Small intestine (tissue), 7 donors: ENCODE measurements at regions not wholly inside any gene's neighbourhood (a gene's known extent, or its start where the extent isn't known, plus 50 kb on each side); places are given as distances from the start of the nearest gene placed in this dataset.

Experiments used
- DNase-seq, 2 donors: peaks; one replicate each; pipeline versions ENCODE4 v3.0.0 to v3.0.0-alpha.2; 2013
- FAIRE-seq: peaks from 2 replicates; lab custom pipeline; 2012; peaks lifted over from hg19 to GRCh38; lab: Jason Lieb, UNC
- H3K27ac ChIP-seq, 3 donors: one replicate each; pipeline ENCODE4 v1.5.1; 2013; ENCODE audit warnings: low read length in 2 of 3, mild to moderate bottlenecking in 2 of 3, control low read depth in 1 of 3, inconsistent platforms in 1 of 3, low read depth in 1 of 3, moderate library complexity in 1 of 3
- H3K27me3 ChIP-seq, 3 donors: one replicate each; pipeline ENCODE4 v1.6.1; 2013; ENCODE audit warnings: low read length in 3 of 3, inconsistent platforms in 1 of 3; ENCODE audit not compliant: control insufficient read depth in 3 of 3, insufficient read depth in 3 of 3
- H3K36me3 ChIP-seq, 3 donors: one replicate each; pipeline ENCODE4 v1.6.1; 2013; ENCODE audit warnings: low read length in 3 of 3, inconsistent platforms in 1 of 3, low read depth in 1 of 3, mild to moderate bottlenecking in 1 of 3, moderate library complexity in 1 of 3; ENCODE audit not compliant: control insufficient read depth in 3 of 3, insufficient read depth in 2 of 3
- H3K4me1 ChIP-seq, 3 donors: one replicate each; pipeline ENCODE4 v1.6.1; 2013; ENCODE audit warnings: low read length in 2 of 3, inconsistent platforms in 1 of 3, low read depth in 1 of 3, mild to moderate bottlenecking in 1 of 3, moderate library complexity in 1 of 3; ENCODE audit not compliant: control insufficient read depth in 3 of 3, insufficient read depth in 2 of 3
- H3K4me3 ChIP-seq, 3 donors: one replicate each; pipeline ENCODE4 v1.5.1; 2013; ENCODE audit warnings: low read length in 3 of 3, control low read depth in 1 of 3, inconsistent platforms in 1 of 3, low read depth in 1 of 3, mild to moderate bottlenecking in 1 of 3, moderate library complexity in 1 of 3
- H3K9me3 ChIP-seq, 2 donors: one replicate each; pipeline ENCODE4 v1.6.1; 2013; ENCODE audit warnings: low read depth in 1 of 2, low read length in 1 of 2; ENCODE audit not compliant: control insufficient read depth in 2 of 2, insufficient read depth in 1 of 2
- WGBS, 3 donors: extraction: QIAGEN DNeasy Blood & Tissue Kit; methylation state at CpG; one replicate each; pipeline ENCODE4 v1.1.7; 2013; 5-methylcytosine and 5-hydroxymethylcytosine counted together
- donor health status: healthy with polysubstance abuse.
- donor health status: control.
- donor health status: control.
- donor health status: Bipolar disorder and iron deficiency.
- donor health status: healthy.

DNA sequence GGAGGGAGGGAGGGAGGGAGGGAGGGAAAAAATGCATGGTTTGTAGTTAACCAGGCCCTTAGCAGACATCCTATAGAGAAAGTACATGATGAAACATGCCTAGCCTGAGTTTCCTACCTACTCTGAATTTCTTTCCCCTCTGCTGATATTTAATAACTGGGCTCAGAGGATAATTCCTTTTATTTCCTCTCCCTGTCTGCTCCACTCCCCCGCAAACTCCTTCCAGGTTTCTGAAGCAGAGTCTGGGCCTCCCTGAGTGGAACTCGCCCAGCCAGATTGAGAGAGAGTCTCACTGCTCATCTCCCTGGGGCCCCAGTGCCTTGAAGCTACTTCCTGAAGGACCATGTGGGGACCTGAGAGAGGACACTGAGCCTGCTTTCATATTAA, 111.9 kb upstream of the SLC44A3 start:
- FAIRE-seq (no peak), DNase-seq (no peak)
- Histone ChIP-seq H3K4me3 (no peak overlapping the region), H3K4me1 (peaks cover 0 to 18% (median 0%) of the 10 kb centered on the region in 3 donors), H3K9me3 (no peaks in the 10 kb centered on the region), H3K27ac (peak overlapping the region in 1 of 3 donors; percentile 2), H3K36me3 (peaks cover 0 to 21% (median 0%) of the 10 kb centered on the region in 3 donors), H3K27me3 (no peaks in the 10 kb centered on the region)
- 82 to 84% (median 83%) methylated on average over 2 of the region's 2 CpGs for WGBS, 3 donors

- Histone ChIP-seq H3K4me3 (no peak overlapping the region), H3K27ac (no peak overlapping the region), H3K27me3 (no peaks in the 10 kb centered on the region), H3K36me3 (peaks cover 0 to 18% (median 0%) of the 10 kb centered on the region in 3 donors), H3K9me3 (no peaks in the 10 kb centered on the region), H3K4me1 (peaks cover 0 to 15% (median 0%) of the 10 kb centered on the region in 3 donors)
- FAIRE-seq (no peak), DNase-seq (no peak)
- 77 to 81% (median 78%) methylated on average over 13 of the region's 13 CpGs for WGBS, 3 donors
Observed at GRCh38 chr1:94707321-94708298, 112.5 kb upstream of the SLC44A3 start.

DNA sequence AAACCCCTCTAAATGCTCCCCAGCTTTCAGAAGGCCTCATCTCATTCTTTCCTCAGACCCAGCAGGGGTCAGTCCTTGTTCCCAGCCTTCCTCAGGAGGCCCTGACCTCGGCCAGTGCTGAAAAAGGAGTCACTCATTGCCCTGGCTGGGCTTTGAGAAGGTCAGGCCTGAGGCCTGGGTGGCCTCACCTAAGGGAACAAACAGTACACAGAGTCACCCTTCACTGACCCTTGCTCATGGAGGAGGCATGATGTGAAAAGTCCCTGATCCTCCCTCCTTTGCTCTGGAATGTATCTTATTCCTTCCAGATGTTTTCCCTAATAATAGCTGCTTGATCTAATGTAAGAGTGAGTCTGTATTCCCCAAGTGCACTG, 117.7 kb upstream of the SLC44A3 start:
- H3K36me3 ChIP-seq: peaks cover 0 to 10% (median 0%) of the 10 kb centered on the region in 3 donors
- H3K27ac ChIP-seq: peak overlapping the region in 1 of 3 donors; percentile 2
- DNase-seq (no peak), FAIRE-seq (no peak)
- no peaks in the 10 kb centered on the region for H3K27me3 ChIP-seq
- H3K4me3 ChIP-seq: no peak overlapping the region
- H3K4me1 ChIP-seq: peaks cover 0 to 26% (median 2%) of the 10 kb centered on the region in 3 donors
- 35 to 64% (median 64%) methylated on average over 1 of the region's 1 CpG for WGBS, 3 donors
- no peaks in the 10 kb centered on the region for H3K9me3 ChIP-seq

- Histone ChIP-seq H3K9me3 (no peaks in the 10 kb centered on the region), H3K4me3 (no peak overlapping the region), H3K36me3 (peaks cover 0 to 7% (median 0%) of the 10 kb centered on the region in 3 donors), H3K27ac (peak overlapping the region in 1 of 3 donors; percentile 2), H3K27me3 (no peaks in the 10 kb centered on the region), H3K4me1 (peaks cover 0 to 26% (median 2%) of the 10 kb centered on the region in 3 donors)
- FAIRE-seq (no peak), DNase-seq (no peak)
- WGBS, 3 donors: 54 to 76% (median 59%) methylated on average over 2 of the region's 2 CpGs
Observed at GRCh38 chr1:94701796-94702441, 118.2 kb upstream of the SLC44A3 start.

GRCh38 chr1:94698759-94699502, 121.2 kb upstream of the SLC44A3 start:
- no peaks in the 10 kb centered on the region for H3K9me3 ChIP-seq

GRCh38 chr1:94698356-94698755, 121.8 kb upstream of the SLC44A3 start:
- Histone ChIP-seq H3K36me3 (peaks cover 0 to 11% (median 4%) of the 10 kb centered on the region in 3 donors), H3K4me3 (no peak overlapping the region), H3K4me1 (peaks cover 0 to 16% (median 2%) of the 10 kb centered on the region in 3 donors), H3K9me3 (no peaks in the 10 kb centered on the region), H3K27me3 (no peaks in the 10 kb centered on the region), H3K27ac (peak overlapping the region in 1 of 3 donors; percentile 84)
- 31 to 65% (median 38%) methylated on average over 2 of the region's 2 CpGs for WGBS, 3 donors
- FAIRE-seq (no peak), DNase-seq (no peak)

More at GRCh38 chr1:94698759-94699502, 121.2 kb upstream of the SLC44A3 start:
- no peak overlapping the region for H3K4me3 ChIP-seq
- H3K36me3 ChIP-seq: peaks cover 0 to 11% (median 1%) of the 10 kb centered on the region in 3 donors
- H3K27me3 ChIP-seq: no peaks in the 10 kb centered on the region
- 59 to 75% (median 62%) methylated on average over 3 of the region's 3 CpGs for whole genome bisulfite sequencing, 3 donors
- peak in 1 of 2 donors; percentile 31 for DNase-seq
- peak overlapping the region in 2 of 3 donors; percentile 22 to 84 for H3K27ac ChIP-seq
- no peak for FAIRE-seq
- peaks cover 0 to 16% (median 2%) of the 10 kb centered on the region in 3 donors for H3K4me1 ChIP-seq

DNA sequence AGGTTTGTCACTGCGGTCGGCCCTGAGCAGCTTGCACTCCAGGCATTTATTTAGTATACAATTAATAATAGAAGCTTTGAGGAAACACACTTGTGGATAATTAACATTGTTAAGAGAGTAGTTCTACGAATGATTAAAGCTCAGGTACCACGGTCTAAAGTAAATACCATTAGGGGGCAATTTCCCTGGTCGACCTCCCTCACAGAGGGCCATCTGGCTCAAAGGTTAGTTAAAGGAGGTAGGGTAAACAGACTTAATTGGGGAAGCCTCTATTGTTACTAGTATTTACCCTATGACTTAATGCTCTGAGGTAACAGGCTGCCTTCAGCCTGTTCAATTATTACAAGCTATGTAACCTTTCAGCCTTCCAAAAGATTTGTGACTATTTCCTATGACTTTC, 122.3 kb upstream of the SLC44A3 start:
- no peaks in the 10 kb centered on the region for H3K27me3 ChIP-seq
- H3K4me3 ChIP-seq: no peak overlapping the region
- no peaks in the 10 kb centered on the region for H3K9me3 ChIP-seq
- FAIRE-seq (no peak), DNase-seq (peak; percentile 70 to 73)
- H3K4me1 ChIP-seq: peaks cover 0 to 16% (median 2%) of the 10 kb centered on the region in 3 donors
- peak overlapping the region in 1 of 3 donors; percentile 84 for H3K27ac ChIP-seq
- WGBS, 3 donors: 12 to 52% (median 24%) methylated on average over 5 of the region's 5 CpGs
- peaks cover 0 to 14% (median 4%) of the 10 kb centered on the region in 3 donors for H3K36me3 ChIP-seq
